ENCODE measurements at regions not wholly inside any gene's neighbourhood (a gene's known extent, or its start where the extent isn't known, plus 50 kb on each side); places are given as distances from the start of the nearest gene placed in this dataset.

GRCh38 chr16:5863071-5863606 is 765.5 kb upstream of the EEF2KMT start:
- intact Hi-C loops (cut with micrococcal nuclease): no loop called here
- RAD21 ChIA-PET (ENCODE audit: low non-redundant PET in 1 of 2, low total read pairs in 2 of 2, uncharacterized antibody in 2 of 2, unreplicated experiment in 2 of 2): no interaction called here

GRCh38 chr16:5862103-5862840 is 764.7 kb upstream of the EEF2KMT start:
- intact Hi-C loops (cut with micrococcal nuclease): no loop called here
- no peak for ATAC-seq
- H3K36me3 ChIP-seq (ENCODE audit: control insufficient read depth in 1 of 2, insufficient read depth in 2 of 2, low read length in 2 of 2): no peaks in the 10 kb centered on the region
- RAD21 ChIA-PET (ENCODE audit: low non-redundant PET in 1 of 2, low total read pairs in 2 of 2, uncharacterized antibody in 2 of 2, unreplicated experiment in 2 of 2): no interaction called here
- CTCF ChIA-PET: no interaction called here
- peaks cover 0 to 7% of the 10 kb centered on the region in 2 experiments; a peak in 2 of 4 replicates for H3K9me3 ChIP-seq (ENCODE audit: control insufficient read depth in 1 of 2, insufficient read depth in 1 of 2, low read depth in 1 of 2, low read length in 2 of 2)
- DNase-seq (ENCODE audit: low read depth, low spot score): no peak
- H3K9me2 ChIP-seq (ENCODE audit: insufficient read depth): no peaks in the 10 kb centered on the region
- no peak overlapping the region for H2AFZ ChIP-seq (ENCODE audit: low read depth, low read length, poor library complexity, severe bottlenecking)
- no peaks in the 10 kb centered on the region for H3K79me2 ChIP-seq (ENCODE audit: insufficient read depth, low read length)
- BruUV-seq (replicated peaks): no TSS peak
- no peak overlapping the region for H3K27ac ChIP-seq (ENCODE audit: low read depth, low read length)
- no peaks in the 10 kb centered on the region for H3K4me1 ChIP-seq (ENCODE audit: control insufficient read depth in 1 of 2, insufficient read depth in 2 of 2, low read length in 2 of 2)
- POLR2A ChIA-PET: no interaction called here
- no peak overlapping the region for H3K9ac ChIP-seq (ENCODE audit: low read length)
- H3K27me3 ChIP-seq (ENCODE audit: insufficient read depth, low read length): no peaks in the 10 kb centered on the region
- no peak overlapping the region for H3K4me3 ChIP-seq (replicated peaks in 1 of 2; ENCODE audit: low read depth in 1 of 2, low read length in 2 of 2)
- no peaks in the 10 kb centered on the region for H4K20me1 ChIP-seq (ENCODE audit: insufficient read depth)
- no peak overlapping the region for H3K4me2 ChIP-seq (ENCODE audit: low read length)
- TF ChIP-seq FOSL1 (IDR thresholded peaks at IDR 0.05; ENCODE audit: low read depth) (no peak), ZNF274 (IDR thresholded peaks at IDR 0.05; ENCODE audit: low read depth, low read length) (no peak), ELF1 (IDR thresholded peaks at IDR 0.05; ENCODE audit: borderline replicate concordance, low read depth) (no peak), SP1 (IDR thresholded peaks at IDR 0.05; ENCODE audit: low read depth) (no peak), SRF (IDR thresholded peaks at IDR 0.05; ENCODE audit: low read depth) (no peak), MAX (IDR thresholded peaks at IDR 0.05) (no peak), YY1 (IDR thresholded peaks at IDR 0.05; ENCODE audit: extremely low read depth, insufficient replicate concordance, low read depth, low read length) (no peak), JUND (IDR thresholded peaks at IDR 0.05) (no peak), SIN3A (IDR thresholded peaks at IDR 0.05; ENCODE audit: low read depth) (no peak), EZH2 (IDR thresholded peaks at IDR 0.05) (no peak), ZBTB33 (IDR thresholded peaks at IDR 0.05; ENCODE audit: extremely low read depth, insufficient replicate concordance, low read length) (no peak)

More at GRCh38 chr16:5863071-5863606, 765.5 kb upstream of the EEF2KMT start:
- CTCF ChIA-PET: no interaction called here
- peaks cover 0 to 7% of the 10 kb centered on the region in 2 experiments; a peak in 2 of 4 replicates for H3K9me3 ChIP-seq (ENCODE audit: control insufficient read depth in 1 of 2, insufficient read depth in 1 of 2, low read depth in 1 of 2, low read length in 2 of 2)
- H3K27me3 ChIP-seq (ENCODE audit: insufficient read depth, low read length): no peaks in the 10 kb centered on the region
- no peaks in the 10 kb centered on the region for H4K20me1 ChIP-seq (ENCODE audit: insufficient read depth)
- BruUV-seq (replicated peaks): no TSS peak
- H3K9ac ChIP-seq (ENCODE audit: low read length): no peak overlapping the region
- no peak overlapping the region for H3K27ac ChIP-seq (ENCODE audit: low read depth, low read length)
- H3K9me2 ChIP-seq (ENCODE audit: insufficient read depth): no peaks in the 10 kb centered on the region
- no peak overlapping the region for H2AFZ ChIP-seq (ENCODE audit: low read depth, low read length, poor library complexity, severe bottlenecking)
- DNase-seq (ENCODE audit: low read depth, low spot score): no peak
- H3K36me3 ChIP-seq (ENCODE audit: control insufficient read depth in 1 of 2, insufficient read depth in 2 of 2, low read length in 2 of 2): no peaks in the 10 kb centered on the region
- POLR2A ChIA-PET: no interaction called here
- TF ChIP-seq CTCF (IDR thresholded peaks at IDR 0.05 in 2 of 3, conservative IDR thresholded peaks at IDR 0.05 in 1 of 3; ENCODE audit: borderline replicate concordance in 1 of 3, insufficient read depth in 1 of 3, low read depth in 2 of 3, low read length in 2 of 3) (no peak), JUND (IDR thresholded peaks at IDR 0.05) (no peak)
- no peak overlapping the region for H3K4me2 ChIP-seq (ENCODE audit: low read length)
- ATAC-seq: no peak
- H3K4me1 ChIP-seq (ENCODE audit: control insufficient read depth in 1 of 2, insufficient read depth in 2 of 2, low read length in 2 of 2): no peaks in the 10 kb centered on the region
- H3K79me2 ChIP-seq (ENCODE audit: insufficient read depth, low read length): no peaks in the 10 kb centered on the region
- H3K4me3 ChIP-seq (replicated peaks in 1 of 2; ENCODE audit: low read depth in 1 of 2, low read length in 2 of 2): no peak overlapping the region
